RWPE2 (cell line): ENCODE measurements at regions not wholly inside any gene's neighbourhood (a gene's known extent, or its start where the extent isn't known, plus 50 kb on each side); places are given as distances from the start of the nearest gene placed in this dataset.
"Not testable (repeated sequence)": the region's sequence is repeated elsewhere in the genome, so short reads cannot be mapped to it uniquely, and the experiment has no call there.

Experiments
- ATAC-seq: fragments of 200-7000 bp; cut with Tn5 transposase; 3 replicates; pipeline ENCODE4 v1.9.1; 2021; ENCODE audit warnings: low read depth
- DNase-seq: peaks from one replicate; pipeline ENCODE4 v3.0.0-alpha.2; 2020; ENCODE audit warnings: low spot score
- H3K27ac ChIP-seq: fragments of 450-650 bp; 2 replicates; pipeline ENCODE4 v1.5.1; 2017; ENCODE audit warnings: mild to moderate bottlenecking; ENCODE audit not compliant: poor library complexity, severe bottlenecking
- H3K27me3 ChIP-seq: fragments of 250-450 bp; sonication (Bioruptor Pico); 2 replicates; pipeline ENCODE4 v1.5.1; 2021; ENCODE audit warnings: mild to moderate bottlenecking, moderate library complexity; ENCODE audit not compliant: insufficient read depth, poor library complexity, severe bottlenecking
- H3K36me3 ChIP-seq: fragments of 250-450 bp; sonication (Bioruptor Pico); 2 replicates; pipeline ENCODE4 v1.5.1; 2020; ENCODE audit warnings: low read depth, mild to moderate bottlenecking, moderate library complexity
- H3K4me1 ChIP-seq: fragments of 250-450 bp; sonication (Bioruptor Pico); 2 replicates; pipeline ENCODE4 v1.5.1; 2021; ENCODE audit warnings: mild to moderate bottlenecking, moderate library complexity; ENCODE audit not compliant: insufficient read depth, poor library complexity, severe bottlenecking
- H3K4me3 ChIP-seq: fragments of 250-450 bp; sonication (Bioruptor Pico); 2 replicates; pipeline ENCODE4 v1.5.1; 2021; ENCODE audit warnings: mild to moderate bottlenecking, moderate library complexity; ENCODE audit not compliant: severe bottlenecking
- H3K9me3 ChIP-seq: fragments of 250-450 bp; sonication (Bioruptor Pico); 2 replicates; pipeline ENCODE4 v1.5.1; 2021; ENCODE audit warnings: mild to moderate bottlenecking, moderate library complexity; ENCODE audit not compliant: severe bottlenecking
- TF ChIP-seq, protein P1 (sequence below): fragments of 450-650 bp; IDR thresholded peaks from one replicate; pipeline ENCODE4 v1.5.1; 2017; ENCODE audit warnings: mild to moderate bottlenecking, moderate library complexity; ENCODE audit not compliant: poor library complexity, severe bottlenecking

DNA sequence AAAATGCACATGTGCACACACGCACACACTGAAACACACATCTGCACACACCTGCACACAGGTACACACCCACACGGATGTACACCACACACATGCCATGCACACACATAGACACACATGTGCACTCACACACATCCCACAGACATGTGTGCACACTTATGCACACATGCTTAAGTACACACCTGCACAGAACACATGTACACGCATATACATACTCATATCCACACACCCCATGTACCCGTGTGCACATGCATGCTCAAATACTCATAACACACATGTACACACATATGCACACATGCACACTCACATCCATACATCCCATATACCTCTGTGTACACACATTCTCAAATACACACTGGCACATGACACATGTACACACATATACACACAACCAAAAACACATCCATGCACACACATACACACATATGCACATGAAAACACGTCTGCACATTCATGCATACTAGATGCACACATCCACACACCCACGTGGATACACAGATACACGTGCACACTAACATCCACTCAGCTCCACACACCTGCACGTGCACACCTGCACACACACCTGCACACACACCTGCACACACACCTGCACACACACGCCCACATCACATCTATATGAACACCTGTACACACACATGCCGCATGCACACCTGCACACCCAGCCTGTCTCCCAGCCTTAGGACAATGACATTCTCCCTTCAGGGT is 336.7 kb downstream of the ADGRD1 start:
- Histone ChIP-seq H3K4me1 (no peaks in the 10 kb centered on the region), H3K36me3 (no peaks in the 10 kb centered on the region), H3K27me3 (no peaks in the 10 kb centered on the region), H3K9me3 (no peaks in the 10 kb centered on the region), H3K4me3 (no peak overlapping the region), H3K27ac (no peak overlapping the region)
- ATAC-seq (no peak), DNase-seq (no peak)
- TF ChIP-seq, protein P1, sequence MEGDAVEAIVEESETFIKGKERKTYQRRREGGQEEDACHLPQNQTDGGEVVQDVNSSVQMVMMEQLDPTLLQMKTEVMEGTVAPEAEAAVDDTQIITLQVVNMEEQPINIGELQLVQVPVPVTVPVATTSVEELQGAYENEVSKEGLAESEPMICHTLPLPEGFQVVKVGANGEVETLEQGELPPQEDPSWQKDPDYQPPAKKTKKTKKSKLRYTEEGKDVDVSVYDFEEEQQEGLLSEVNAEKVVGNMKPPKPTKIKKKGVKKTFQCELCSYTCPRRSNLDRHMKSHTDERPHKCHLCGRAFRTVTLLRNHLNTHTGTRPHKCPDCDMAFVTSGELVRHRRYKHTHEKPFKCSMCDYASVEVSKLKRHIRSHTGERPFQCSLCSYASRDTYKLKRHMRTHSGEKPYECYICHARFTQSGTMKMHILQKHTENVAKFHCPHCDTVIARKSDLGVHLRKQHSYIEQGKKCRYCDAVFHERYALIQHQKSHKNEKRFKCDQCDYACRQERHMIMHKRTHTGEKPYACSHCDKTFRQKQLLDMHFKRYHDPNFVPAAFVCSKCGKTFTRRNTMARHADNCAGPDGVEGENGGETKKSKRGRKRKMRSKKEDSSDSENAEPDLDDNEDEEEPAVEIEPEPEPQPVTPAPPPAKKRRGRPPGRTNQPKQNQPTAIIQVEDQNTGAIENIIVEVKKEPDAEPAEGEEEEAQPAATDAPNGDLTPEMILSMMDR = no peak

DNA sequence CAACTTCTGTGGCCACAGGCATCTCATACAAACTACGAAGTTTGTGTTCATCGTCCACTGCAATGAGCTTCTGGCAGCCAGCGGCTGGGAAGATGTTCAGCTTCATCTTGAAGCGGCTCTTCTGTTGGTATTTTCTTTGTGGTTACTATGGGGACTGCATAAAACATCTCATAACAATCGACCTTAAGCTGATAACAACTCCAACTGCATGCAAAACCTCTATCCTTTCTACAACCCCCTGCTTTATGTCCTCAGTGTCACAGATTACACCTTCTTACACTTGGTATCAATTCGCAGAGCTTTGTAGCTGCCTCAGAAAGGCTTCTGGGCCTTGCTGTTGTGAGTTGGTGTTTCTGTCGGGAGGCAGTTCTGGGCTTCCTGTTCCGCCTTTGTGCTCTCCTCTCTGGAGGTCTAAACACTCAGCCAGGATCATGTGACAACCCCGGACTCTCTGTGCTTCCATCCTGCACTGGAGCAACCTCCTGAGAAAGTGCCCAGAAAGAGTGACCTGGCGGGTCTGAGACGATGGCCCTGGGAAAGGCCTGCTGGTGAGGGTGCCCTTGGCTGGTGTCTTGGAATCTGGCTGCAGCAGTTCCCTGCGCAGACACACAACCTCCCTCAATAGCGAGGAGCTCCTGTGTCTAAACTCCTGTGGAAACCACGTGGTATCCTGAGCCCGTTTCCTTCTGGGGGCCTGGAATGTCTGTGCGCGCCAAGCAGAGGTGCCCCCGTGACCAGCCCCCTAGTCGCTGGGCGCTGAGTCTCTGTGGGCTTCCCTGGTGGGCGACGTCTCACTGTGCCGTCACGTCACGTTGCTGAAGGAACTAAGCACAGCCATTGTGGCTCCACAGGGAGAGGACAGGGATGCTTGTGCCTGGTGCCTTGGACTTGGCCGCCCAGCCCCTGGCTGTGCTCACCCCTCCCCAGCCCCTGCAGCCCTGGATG is 339.6 kb downstream of the ADGRD1 start:
- H3K36me3 ChIP-seq, H3K27ac ChIP-seq, H3K4me1 ChIP-seq, H3K27me3 ChIP-seq, H3K4me3 ChIP-seq, DNase-seq, ATAC-seq, H3K9me3 ChIP-seq: not testable (repeated sequence)

DNA sequence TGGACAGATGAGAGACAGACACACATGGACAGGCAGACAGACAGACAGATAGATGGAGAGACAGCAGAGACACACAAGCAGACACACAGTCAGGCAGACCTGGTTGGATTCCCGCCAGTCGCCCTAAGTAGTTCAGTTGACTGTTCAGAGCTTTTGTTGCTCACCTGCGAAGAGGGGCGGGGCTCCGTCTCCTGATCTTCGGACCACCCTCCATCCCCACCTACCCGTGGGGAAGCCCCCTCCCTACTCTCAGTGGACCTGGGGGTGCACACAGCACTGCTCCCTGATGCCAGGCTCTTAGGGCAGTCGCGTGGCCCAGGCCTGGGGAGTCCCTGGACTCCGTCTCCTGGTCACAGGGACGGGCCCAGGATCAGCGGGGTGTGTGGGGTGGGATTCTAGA is 341.0 kb downstream of the ADGRD1 start:
- H3K4me1 ChIP-seq, H3K4me3 ChIP-seq, H3K9me3 ChIP-seq, ATAC-seq, DNase-seq, H3K36me3 ChIP-seq, H3K27me3 ChIP-seq, H3K27ac ChIP-seq: not testable (repeated sequence)

DNA sequence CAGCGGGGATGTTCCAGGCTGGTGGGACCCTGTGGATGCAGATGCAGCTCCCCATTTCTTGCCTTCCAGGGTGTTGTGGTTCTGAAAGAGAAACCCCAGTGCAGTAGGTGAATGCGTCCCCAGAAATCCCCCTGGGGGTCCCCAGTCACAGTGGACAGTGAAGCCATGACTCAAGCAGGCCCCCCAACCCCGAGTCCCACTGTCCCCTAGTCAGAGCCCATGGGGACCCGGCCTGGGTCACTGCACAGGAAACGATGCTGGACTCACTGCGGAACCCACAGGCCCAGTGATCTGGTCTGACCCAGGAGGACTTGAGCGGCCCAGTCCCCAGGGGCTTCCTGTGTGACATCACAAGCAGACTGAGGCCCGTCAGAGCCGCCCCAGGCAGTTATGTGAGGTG is 341.4 kb downstream of the ADGRD1 start:
- ATAC-seq, H3K4me1 ChIP-seq, H3K27ac ChIP-seq, H3K9me3 ChIP-seq, H3K36me3 ChIP-seq, H3K4me3 ChIP-seq, H3K27me3 ChIP-seq, DNase-seq: not testable (repeated sequence)

DNA sequence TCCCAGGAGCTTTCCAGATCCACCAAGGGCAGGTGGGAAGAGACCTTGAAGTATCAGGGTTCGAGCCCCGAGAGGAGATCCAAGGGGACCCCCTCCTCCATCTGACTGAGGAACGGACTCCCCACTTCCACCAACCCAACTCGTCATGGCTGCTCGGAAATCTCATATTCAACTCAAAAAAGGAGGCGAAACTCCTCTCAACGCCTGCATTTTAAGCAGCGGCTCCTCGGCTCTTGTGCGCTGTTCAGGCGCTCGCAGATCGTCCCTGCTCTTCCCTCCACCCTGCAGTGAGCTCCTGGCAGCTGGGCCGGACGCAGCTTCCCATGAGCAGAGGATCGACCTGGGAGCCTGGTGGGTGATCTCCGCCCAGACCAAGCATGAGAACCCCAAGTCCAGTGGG is 341.9 kb downstream of the ADGRD1 start:
- not testable (repeated sequence) for H3K9me3 ChIP-seq, H3K27ac ChIP-seq, H3K4me1 ChIP-seq, DNase-seq, H3K36me3 ChIP-seq, H3K4me3 ChIP-seq, ATAC-seq, H3K27me3 ChIP-seq

DNA sequence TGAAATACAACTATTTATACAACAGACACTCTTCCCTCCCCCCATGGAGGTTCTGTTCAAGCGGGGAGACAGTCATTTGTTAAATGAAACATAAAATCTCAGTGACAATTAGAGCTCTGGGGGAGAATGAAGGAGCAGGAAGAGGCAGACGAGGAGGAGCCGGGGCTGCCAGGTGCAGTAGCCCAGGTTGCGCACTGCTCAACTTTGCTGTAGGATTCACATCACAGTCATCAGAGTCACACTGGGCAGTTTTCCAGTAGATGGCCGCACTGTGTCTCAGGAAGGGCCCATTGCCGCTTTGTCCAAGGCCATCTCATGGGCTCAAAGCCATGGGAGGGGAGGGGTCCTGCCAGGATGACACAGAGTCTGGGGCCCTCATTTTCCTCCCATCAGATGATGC is 342.4 kb downstream of the ADGRD1 start:
- not testable (repeated sequence) for H3K9me3 ChIP-seq, H3K4me1 ChIP-seq, H3K36me3 ChIP-seq, H3K4me3 ChIP-seq, DNase-seq, H3K27ac ChIP-seq, H3K27me3 ChIP-seq, ATAC-seq

DNA sequence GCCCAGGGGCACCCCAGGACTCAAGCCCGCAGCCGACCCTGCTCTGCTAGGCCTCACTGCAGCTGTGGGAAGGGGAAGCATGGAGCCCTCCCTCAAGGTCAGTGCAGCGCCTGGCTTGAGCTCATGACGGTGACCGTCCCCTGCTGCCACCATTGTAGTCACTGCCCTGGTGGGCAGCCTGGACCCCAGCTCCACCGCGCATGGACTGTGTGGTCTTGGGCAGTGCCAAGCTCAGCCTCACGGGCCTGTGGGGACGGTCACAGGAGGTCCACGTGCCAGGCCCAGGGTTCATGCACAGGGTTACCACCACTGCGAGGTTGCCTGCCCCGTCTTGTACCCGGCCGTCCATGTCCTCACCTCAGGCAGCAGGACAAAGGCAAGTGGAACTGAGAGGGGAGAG is 342.9 kb downstream of the ADGRD1 start:
- peak; percentile 22; the same call in 2 of the 3 replicates for ATAC-seq
- H3K4me1 ChIP-seq, H3K36me3 ChIP-seq, DNase-seq, H3K27ac ChIP-seq, H3K4me3 ChIP-seq, H3K9me3 ChIP-seq, H3K27me3 ChIP-seq: not testable (repeated sequence)

DNA sequence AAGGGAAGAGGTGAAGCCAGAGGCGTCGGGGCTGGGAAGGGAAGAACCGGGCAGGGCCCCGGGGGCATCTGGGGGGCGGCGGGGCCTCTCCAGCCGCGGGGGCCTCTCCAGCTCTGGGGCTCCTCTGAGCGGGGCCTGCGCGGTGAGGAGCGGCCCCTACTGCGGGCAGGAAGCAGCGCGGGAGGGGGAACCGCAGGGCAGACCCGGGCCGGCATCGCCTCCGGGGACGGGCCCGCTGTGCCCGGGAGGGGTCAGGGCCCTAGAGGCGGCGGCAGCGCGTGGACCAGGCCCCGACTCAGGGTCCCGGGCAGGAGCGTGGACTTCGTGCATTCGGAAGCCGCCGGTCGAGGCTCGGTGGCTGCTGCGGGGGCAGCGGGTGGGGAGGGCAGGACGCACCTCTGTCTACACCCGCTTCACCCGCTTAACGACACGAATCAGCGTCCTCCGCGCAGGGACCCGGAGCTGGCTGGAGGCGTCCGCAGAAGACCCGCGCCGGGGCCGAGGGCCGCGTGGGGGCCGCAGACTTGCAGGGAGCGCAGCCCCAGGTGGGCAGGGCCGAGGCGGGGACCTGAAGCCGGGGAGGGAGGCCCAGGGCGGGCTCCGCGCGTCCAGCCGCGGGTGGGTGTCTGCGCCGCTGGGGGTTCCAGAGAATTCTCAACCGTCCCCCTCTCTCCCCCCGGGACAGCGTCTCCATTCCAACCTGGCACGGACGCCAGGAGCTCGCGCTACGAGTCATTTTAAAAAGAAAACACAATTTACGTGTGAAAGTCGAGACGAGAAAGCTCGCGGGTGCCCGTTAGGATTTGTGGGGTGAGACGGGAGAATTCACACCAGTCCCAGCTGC is 345.0 kb downstream of the ADGRD1 start:
- not testable (repeated sequence) for DNase-seq, H3K4me3 ChIP-seq, H3K27ac ChIP-seq, H3K36me3 ChIP-seq, H3K4me1 ChIP-seq, H3K9me3 ChIP-seq, H3K27me3 ChIP-seq
- ATAC-seq = peak; percentile 17; the same call in 1 of the 3 replicates

DNA sequence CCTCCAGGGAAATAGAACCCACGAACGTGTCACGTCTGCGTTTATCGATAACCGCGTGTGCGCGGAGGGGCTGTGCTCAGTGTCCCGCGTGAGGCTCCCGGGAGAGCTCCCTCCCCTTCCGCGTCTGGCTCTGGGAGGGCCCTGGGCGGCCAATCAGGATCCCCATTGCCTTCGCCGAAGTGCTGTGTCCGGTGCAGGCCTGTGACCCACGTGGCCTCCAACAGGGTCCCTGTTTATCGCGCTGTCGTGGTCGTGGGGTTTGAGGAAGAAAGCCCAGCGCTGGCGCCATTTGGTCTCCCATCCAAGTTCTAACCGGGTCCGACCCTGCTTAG is 345.6 kb downstream of the ADGRD1 start:
- not testable (repeated sequence) for H3K4me3 ChIP-seq, DNase-seq, H3K4me1 ChIP-seq, H3K36me3 ChIP-seq, H3K27me3 ChIP-seq, ATAC-seq, H3K9me3 ChIP-seq, H3K27ac ChIP-seq

DNA sequence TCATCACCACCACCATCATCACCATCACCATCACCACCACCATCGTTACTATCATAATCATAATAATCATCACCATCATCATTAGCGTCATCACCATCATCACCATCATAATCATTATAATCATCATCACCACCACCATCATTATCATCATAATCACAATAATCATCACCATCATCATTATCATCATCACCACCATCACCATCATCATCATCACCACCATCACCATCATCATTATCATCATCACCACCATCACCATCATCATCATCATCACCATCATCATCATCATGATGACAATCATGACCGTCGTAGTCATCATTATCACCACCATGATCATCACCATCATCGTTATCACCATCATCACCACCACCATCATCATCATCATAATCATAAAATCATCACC is 349.9 kb downstream of the ADGRD1 start:
- H3K36me3 ChIP-seq, DNase-seq, H3K27me3 ChIP-seq, H3K4me1 ChIP-seq, H3K4me3 ChIP-seq, H3K9me3 ChIP-seq, ATAC-seq, H3K27ac ChIP-seq: not testable (repeated sequence)
